IMR-90 (cell line): ENCODE measurements at regions not wholly inside any gene's neighbourhood (a gene's known extent, or its start where the extent isn't known, plus 50 kb on each side); places are given as distances from the start of the nearest gene placed in this dataset.

ENCODE experiments used
- CHD1 ChIP-seq: IDR thresholded peaks from 2 replicates; pipeline ENCODE4 v1.6.1; 2012; ENCODE audit warnings: low read depth, low read length, improper control_type of control experiment
- FOS ChIP-seq: fragments of 150-350 bp; IDR thresholded peaks from 2 replicates; pipeline ENCODE4 v1.6.1; 2016; ENCODE audit warnings: low read depth, low read length
- MAFK ChIP-seq: IDR thresholded peaks from 2 replicates; pipeline ENCODE4 v1.6.1; 2012; ENCODE audit warnings: low read depth, low read length, improper control_type of control experiment
- MAZ ChIP-seq: IDR thresholded peaks from 2 replicates; pipeline ENCODE4 v1.6.1; 2012; ENCODE audit warnings: low read depth, mild to moderate bottlenecking, low read length, improper control_type of control experiment, moderate library complexity, borderline replicate concordance
- MXI1 ChIP-seq: IDR thresholded peaks from 2 replicates; pipeline ENCODE4 v1.6.1; 2012; ENCODE audit warnings: low read depth, mild to moderate bottlenecking, low read length, moderate library complexity, borderline replicate concordance
- POLR2A ChIP-seq: IDR thresholded peaks from 2 replicates; pipeline ENCODE4 v1.6.1; 2012; ENCODE audit warnings: mild to moderate bottlenecking, low read depth, low read length
- RAD21 ChIP-seq: IDR thresholded peaks from 2 replicates; pipeline ENCODE4 v1.6.1; 2012; ENCODE audit warnings: low read length, improper control_type of control experiment
- SMC3 ChIP-seq: fragments of 150-350 bp; IDR thresholded peaks from 2 replicates; pipeline ENCODE4 v1.6.1; 2016; ENCODE audit warnings: low read depth, mild to moderate bottlenecking, antibody characterized with exemption, low read length, moderate library complexity
- TF ChIP-seq, protein P1 (sequence below): conservative IDR thresholded peaks from 2 replicates; pipeline ENCODE4 v1.5.1; 2012; ENCODE audit warnings: mild to moderate bottlenecking, low read depth, low read length, improper control_type of control experiment
- TF ChIP-seq, protein P2 (sequence below): fragments of 150-350 bp; IDR thresholded peaks from 2 replicates; pipeline ENCODE4 v1.6.1; 2017; ENCODE audit warnings: mild to moderate bottlenecking, antibody characterized with exemption, low read length, low read depth
- TF ChIP-seq, protein P3 (sequence below): fragments of 150-350 bp; IDR thresholded peaks from 2 replicates; pipeline ENCODE4 v1.6.1; 2016; ENCODE audit warnings: low read depth, mild to moderate bottlenecking, low read length, moderate library complexity, borderline replicate concordance

DNA sequence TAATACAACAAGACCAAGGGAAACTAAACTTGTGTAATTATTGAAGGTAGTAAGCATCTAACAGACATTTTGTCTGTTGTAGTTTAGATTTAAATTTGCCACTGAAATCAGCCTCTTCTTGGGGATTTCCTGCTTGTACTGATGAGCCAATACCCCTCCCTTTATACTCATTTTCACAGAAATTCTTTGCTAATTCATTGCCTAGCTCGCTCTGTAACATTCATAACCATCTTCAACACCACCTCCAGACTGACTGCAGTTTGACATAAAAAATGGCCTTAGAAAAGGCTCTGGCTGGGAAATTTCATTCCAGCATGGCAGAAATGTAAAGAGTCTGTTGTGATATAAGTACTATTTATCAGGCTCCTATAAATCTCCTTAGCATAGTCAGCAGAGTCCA lies 109.7 kb upstream of the FLRT2 start:
- TF ChIP-seq, protein P1, sequence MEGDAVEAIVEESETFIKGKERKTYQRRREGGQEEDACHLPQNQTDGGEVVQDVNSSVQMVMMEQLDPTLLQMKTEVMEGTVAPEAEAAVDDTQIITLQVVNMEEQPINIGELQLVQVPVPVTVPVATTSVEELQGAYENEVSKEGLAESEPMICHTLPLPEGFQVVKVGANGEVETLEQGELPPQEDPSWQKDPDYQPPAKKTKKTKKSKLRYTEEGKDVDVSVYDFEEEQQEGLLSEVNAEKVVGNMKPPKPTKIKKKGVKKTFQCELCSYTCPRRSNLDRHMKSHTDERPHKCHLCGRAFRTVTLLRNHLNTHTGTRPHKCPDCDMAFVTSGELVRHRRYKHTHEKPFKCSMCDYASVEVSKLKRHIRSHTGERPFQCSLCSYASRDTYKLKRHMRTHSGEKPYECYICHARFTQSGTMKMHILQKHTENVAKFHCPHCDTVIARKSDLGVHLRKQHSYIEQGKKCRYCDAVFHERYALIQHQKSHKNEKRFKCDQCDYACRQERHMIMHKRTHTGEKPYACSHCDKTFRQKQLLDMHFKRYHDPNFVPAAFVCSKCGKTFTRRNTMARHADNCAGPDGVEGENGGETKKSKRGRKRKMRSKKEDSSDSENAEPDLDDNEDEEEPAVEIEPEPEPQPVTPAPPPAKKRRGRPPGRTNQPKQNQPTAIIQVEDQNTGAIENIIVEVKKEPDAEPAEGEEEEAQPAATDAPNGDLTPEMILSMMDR: no peak
- TF ChIP-seq FOS (no peak), POLR2A (no peak), MXI1 (no peak), RAD21 (no peak), SMC3 (no peak), MAFK (no peak), CHD1 (no peak), MAZ (no peak)
- TF ChIP-seq, protein P2, sequence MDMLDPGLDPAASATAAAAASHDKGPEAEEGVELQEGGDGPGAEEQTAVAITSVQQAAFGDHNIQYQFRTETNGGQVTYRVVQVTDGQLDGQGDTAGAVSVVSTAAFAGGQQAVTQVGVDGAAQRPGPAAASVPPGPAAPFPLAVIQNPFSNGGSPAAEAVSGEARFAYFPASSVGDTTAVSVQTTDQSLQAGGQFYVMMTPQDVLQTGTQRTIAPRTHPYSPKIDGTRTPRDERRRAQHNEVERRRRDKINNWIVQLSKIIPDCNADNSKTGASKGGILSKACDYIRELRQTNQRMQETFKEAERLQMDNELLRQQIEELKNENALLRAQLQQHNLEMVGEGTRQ: no peak
- TF ChIP-seq, protein P3, sequence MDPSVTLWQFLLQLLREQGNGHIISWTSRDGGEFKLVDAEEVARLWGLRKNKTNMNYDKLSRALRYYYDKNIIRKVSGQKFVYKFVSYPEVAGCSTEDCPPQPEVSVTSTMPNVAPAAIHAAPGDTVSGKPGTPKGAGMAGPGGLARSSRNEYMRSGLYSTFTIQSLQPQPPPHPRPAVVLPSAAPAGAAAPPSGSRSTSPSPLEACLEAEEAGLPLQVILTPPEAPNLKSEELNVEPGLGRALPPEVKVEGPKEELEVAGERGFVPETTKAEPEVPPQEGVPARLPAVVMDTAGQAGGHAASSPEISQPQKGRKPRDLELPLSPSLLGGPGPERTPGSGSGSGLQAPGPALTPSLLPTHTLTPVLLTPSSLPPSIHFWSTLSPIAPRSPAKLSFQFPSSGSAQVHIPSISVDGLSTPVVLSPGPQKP: no peak
